GM19467 (cell line): ENCODE measurements at regions not wholly inside any gene's neighbourhood (a gene's known extent, or its start where the extent isn't known, plus 50 kb on each side); places are given as distances from the start of the nearest gene placed in this dataset.
"Not testable (repeated sequence)": the region's sequence is repeated elsewhere in the genome, so short reads cannot be mapped to it uniquely, and the experiment has no call there.

Source experiments
- ATAC-seq: cut with Tn5 transposase; IDR thresholded peaks from one replicate; pipeline ENCODE4 v1.9.1; 2021; ENCODE audit warnings: mild to moderate bottlenecking, moderate library complexity; ENCODE audit not compliant: unreplicated experiment

GRCh38 chr11:81802591-81802990 lies 931.1 kb downstream of the FAM181B start:
- no peak for ATAC-seq

DNA sequence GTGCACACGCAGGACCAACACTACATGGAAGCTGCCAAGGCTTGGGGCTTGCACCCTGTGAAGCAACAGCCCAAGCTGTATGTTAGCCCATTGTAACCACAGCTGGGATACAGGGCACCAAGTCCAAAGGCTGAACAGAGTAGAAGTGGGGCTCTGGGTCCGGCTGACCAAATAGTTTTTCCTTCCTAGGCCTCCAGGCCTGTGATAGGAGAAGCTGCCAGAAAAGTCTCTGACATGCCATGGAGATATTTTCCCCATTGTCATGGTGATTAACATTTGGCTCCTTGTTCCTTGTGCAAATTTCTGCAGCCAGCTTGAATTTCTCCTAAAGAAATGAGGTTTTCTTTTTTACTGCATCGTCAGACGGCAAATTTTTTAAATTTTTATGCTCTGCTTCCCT lies 941.2 kb downstream of the FAM181B start:
- ATAC-seq, result no peak

GRCh38 chr11:81787584-81788049 lies 946.0 kb downstream of the FAM181B start:
- ATAC-seq, result no peak

DNA sequence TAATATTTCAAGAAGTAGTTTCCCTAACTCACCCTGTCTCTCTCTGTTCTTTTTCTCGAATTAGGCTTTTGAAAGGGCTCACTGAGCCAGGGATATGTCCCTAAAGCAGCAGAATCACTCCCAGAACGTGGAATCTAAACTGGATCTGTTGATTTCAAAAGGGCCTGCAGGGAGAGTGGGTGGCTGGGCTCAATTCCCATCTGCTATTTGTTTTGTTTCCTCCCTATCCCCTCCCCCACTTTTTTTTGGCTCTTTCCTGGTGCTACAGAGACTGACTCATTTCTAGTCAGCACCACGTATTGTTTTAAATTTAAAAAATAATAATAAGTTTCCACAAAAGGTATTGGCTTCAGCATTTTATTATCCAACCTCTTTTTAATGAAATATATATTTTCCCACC lies 961.5 kb downstream of the FAM181B start:
- ATAC-seq, result no peak

DNA sequence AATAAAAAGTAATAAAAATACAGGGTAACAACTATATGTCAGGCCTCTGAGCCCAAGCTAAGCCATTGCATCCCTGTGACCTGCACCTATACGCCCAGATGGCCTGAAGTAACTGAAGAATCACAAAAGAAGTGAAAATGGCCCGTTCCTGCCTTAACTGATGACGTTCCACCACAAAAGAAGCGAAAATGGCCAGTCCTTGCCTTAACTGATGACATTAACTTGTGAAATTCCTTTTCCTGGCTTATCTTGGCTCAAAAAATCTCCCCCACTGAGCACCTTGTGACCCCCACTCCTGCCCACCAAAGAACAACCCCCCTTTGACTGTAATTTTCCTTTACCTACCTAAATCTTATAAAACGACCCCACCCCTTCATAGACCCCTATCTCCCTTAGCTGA lies 963.8 kb downstream of the FAM181B start:
- ATAC-seq, result not testable (repeated sequence)

DNA sequence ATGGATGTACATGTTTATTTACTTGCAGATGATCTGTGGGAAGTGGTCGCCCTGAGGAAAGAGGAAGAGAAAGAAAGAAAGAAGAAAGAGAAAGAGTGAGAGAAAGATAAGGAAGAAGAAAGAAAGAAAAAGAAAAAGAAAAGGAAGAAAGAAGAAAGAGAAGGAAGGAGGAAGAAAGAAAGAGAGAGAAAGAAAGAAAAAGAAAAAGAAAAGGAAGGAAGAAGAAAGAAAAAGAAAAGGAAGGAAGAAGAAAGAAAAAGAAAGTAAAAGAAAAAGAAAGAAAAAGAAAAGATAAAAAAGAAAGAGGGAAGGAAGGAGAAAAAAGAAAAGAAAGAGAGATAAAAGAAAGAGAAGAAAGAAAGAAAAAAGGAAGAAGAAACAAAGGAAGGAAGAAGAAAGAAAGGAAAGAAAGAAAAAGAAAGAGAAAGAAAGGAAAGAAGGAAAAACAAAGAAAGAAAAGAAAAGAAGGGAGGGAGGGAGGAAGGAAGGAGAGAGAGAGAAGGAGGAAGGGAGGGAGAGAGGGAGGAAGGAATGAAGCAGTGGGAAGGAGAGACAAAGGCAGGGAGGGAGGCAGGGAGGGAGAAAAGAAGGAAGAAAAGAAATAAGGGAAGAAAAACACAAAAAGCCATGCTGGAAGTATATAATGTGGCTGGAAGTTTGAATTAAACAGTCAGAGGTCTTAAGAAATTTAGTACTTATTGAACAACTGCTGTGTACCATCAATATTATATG lies 976.6 kb downstream of the FAM181B start:
- ATAC-seq, result no peak

- no peak for ATAC-seq
These were observed 984.4 kb downstream of the FAM181B start for GRCh38 chr11:81749245-81749644.

DNA sequence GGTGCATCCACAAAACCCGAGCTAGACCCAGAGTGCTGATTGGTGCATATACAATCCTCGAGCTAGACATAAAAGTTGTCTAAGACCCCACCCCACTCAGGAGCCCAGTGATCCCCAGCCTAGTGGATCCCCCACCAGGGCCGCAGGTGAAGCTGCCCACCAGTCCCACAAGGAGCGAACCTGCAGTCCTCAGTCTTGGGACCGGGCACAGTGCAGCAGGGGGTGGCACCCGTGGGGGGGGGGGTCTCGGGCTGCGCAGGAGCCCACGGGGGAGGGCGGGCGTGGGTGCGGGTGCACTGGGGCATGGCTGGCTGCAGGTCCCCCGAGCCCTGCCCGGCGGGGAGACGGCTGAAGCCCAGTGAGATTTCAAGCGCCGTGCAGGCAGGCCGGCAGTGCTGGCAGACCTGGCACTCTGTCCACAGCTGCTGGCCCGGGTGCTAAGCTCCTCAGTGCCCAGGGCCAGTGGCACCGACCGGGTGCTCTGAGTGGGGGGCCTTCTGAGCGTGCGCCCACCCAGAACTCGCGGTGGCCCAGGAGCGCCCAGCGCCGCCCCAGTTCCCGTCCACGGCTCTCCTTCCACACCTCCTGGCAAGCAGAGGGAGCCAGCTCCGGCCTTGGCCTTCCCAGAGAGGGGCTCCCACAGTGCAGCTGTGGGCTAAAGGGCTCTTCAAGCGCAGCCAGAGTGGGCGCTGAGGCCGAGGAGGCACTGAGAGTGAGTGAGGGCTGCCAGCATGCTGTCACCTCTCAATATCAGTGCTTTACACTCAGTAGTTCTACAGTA lies 989.1 kb downstream of the FAM181B start:
- ATAC-seq, result no peak

DNA sequence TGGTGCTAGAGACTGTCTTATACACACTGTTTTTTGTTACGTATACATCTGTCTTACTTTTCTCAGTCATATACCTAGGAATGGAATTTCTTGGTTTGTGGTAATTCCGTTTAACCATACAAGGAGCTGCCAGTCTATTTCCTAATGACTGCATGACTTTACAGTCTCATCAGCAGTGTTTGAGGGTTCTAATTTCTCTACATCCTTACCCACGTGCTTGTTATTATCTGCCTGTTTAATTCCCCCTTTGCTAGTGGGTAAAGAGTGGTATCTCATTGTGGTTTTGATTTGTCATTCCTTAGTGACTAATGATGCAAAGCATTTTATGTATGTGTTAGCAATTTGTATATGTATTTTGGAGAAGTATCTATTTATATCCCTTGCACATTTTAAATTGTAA lies 1008.0 kb downstream of the FAM181B start:
- ATAC-seq, result no peak

DNA sequence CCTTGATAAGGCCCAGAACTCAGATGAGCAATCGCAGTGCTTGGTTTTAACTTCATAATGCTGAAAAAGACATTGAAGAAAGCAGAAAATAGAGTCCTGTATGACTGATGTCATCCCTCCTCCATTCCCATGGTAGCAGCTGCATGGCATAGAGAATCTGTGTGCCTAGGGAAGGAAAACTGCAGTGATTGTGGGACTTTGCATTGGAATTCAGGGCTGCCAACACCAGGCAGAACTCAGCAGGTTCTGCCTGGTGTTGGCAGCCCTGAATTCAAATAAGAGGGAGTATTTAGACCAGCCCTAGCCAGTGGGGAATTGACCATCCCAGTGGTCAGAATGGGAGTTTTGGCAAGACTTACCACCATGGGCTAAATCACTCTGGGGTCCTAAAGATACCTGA lies 1016.0 kb downstream of the FAM181B start:
- ATAC-seq, result no peak

DNA sequence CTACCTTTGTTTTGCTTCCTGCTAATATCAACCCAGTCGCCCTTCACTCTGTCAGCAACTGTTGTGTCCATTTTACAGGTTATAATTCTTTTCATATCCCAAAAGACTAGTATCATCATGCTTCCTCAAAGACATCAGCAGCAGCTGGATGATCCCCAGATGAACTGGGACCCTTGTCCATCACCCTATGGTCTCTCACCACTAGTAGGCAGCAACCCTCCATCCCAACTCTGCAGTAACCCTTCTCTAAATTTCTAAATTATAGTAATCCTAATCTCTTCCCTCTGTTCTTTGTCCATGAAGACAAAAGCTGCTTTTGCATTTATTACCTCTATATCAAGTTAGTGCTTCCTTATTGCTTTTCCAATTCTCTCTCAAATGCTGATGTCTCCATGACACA lies 1025.8 kb downstream of the FAM181B start:
- no peak for ATAC-seq

DNA sequence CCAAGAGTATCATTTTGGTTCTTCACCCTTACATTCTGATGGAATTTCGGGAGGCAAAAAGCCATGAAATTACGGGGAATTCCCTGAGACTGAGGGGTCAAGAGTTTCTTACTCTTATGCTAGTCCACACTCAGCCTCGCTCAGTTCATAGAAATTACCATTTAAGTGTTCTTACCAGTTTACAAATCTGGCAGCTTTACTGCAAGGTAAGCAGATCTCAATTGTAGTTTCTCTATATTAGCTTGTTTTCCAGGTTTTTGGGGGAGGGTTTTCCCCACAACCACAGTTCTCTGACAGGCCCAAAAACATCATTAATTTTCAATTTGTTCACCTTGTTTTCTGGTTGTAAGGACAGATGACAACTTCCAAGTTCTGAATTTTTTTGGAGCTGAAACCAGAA lies 1028.4 kb downstream of the FAM181B start:
- no peak for ATAC-seq

DNA sequence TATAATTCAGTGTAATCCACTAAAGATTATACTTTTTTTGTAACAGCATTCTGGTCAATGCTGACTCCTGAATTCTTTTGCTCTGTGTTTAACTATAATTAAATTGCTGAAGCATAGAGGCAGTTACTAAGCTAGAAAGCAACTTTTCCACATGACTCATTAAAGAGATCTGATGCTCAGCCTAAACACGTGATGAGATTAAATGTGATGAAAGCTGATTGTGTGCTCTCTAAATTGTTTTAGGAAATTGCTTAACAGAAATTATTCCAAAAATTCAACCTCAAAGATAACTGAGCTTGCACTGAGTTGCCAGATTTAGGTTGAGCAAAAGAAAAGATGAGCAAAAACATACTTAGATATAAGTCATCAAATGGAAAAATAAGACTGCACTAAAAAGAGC lies 1033.6 kb downstream of the FAM181B start:
- ATAC-seq, result no peak

DNA sequence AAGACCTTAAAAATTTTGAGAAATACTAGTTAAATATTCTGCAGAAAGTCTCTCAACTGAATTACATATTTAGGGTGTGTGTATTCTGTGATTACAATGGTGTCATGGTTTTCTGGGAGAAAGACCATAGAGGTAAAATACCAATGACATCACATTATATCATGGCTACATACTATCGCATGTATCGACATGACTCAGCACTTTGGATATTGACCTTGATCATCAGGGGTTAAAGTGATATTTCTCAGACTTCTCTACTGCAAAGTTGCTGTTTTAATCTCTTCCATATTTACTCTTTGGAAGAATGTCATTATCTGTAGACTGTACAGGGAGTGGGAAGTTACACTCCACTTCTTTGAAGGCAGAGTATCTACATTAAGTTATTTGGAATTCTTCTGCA lies 1046.6 kb downstream of the FAM181B start:
- ATAC-seq, result no peak

- no peak for ATAC-seq
These were observed 1059.5 kb downstream of the FAM181B start for GRCh38 chr11:81674211-81674610.

- ATAC-seq, result no peak
These were observed 1060.7 kb downstream of the FAM181B start for GRCh38 chr11:81673001-81673400.

GRCh38 chr11:81669935-81670543 lies 1063.6 kb downstream of the FAM181B start:
- ATAC-seq, result no peak

- ATAC-seq, result peak; percentile 75
These were observed 1074.9 kb downstream of the FAM181B start for GRCh38 chr11:81658722-81659121.

GRCh38 chr11:81655351-81655750 lies 1078.3 kb downstream of the FAM181B start:
- no peak for ATAC-seq

GRCh38 chr11:81647374-81647773 lies 1086.3 kb downstream of the FAM181B start:
- no peak for ATAC-seq

GRCh38 chr11:81644239-81644840 lies 1089.3 kb downstream of the FAM181B start:
- ATAC-seq, result peak; percentile 98
